H1 (cell line): ENCODE measurements at regions not wholly inside any gene's neighbourhood (a gene's known extent, or its start where the extent isn't known, plus 50 kb on each side); places are given as distances from the start of the nearest gene placed in this dataset.

Source experiments
- E2F6 ChIP-seq: IDR thresholded peaks from 2 replicates; pipeline ENCODE4 v1.6.1; 2012; ENCODE audit warnings: inconsistent platforms
- GABPA ChIP-seq: IDR thresholded peaks from 2 replicates; pipeline ENCODE4 v1.6.1; 2011; ENCODE audit warnings: mild to moderate bottlenecking, low read length, moderate library complexity, borderline replicate concordance; ENCODE audit not compliant: insufficient read depth
- KDM5A ChIP-seq: fragments of 200-600 bp; IDR thresholded peaks from 2 replicates; pipeline ENCODE4 v1.7.1; 2012; ENCODE audit warnings: mild to moderate bottlenecking, low read length, inconsistent platforms, mixed read lengths
- RFX5 ChIP-seq: IDR thresholded peaks from 2 replicates; pipeline ENCODE4 v1.6.1; 2011; ENCODE audit warnings: low read depth, low read length, improper control_type of control experiment, borderline replicate concordance

GRCh38 chr4:151559595-151559994 lies 150.6 kb downstream of the FHIP1A start (continued):
- TF ChIP-seq E2F6 (no peak), RFX5 (no peak), GABPA (no peak), KDM5A (no peak)
